Ishikawa (cell line): ENCODE measurements at regions not wholly inside any gene's neighbourhood (a gene's known extent, or its start where the extent isn't known, plus 50 kb on each side); places are given as distances from the start of the nearest gene placed in this dataset.

ENCODE experiments used
- CREB1 ChIP-seq: IDR thresholded peaks from 2 replicates; pipeline ENCODE4 v1.6.1; 2012; ENCODE audit warnings: low read depth
- EP300 ChIP-seq: IDR thresholded peaks from 2 replicates; pipeline ENCODE4 v1.6.1; 2012; ENCODE audit warnings: borderline replicate concordance

DNA sequence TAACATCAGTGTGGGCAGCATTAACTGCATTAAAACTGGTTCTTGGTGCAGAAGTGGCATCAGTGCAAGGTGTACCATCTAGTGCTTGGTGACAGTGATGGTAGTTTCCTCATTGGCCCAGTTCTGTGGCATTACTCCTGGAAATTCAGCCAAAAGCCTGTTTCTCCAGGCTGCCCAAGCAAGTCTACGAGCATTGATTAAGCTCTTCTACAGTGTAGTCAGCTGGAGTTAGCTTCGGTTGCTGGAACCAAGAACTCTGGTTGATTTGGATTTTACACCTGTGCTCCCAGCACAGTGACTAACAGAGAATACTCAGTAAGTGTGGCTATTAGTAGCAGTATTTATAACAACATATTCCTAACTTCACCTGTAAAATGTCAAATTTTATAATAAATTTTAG lies 84.9 kb upstream of the ZDHHC17 start:
- no peak for TF ChIP-seq EP300
- TF ChIP-seq CREB1: no peak
